Activated B cell treated with CpG ODN at 0.5 μM for 24 hours (primary cell): ENCODE measurements at regions not wholly inside any gene's neighbourhood (a gene's known extent, or its start where the extent isn't known, plus 50 kb on each side); places are given as distances from the start of the nearest gene placed in this dataset.

ENCODE experiments used
- ATAC-seq: fragments of 200-7000 bp; cut with Tn5 transposase; one replicate; pipeline ENCODE4 v1.10.0; 2021; ENCODE audit warnings: low read depth, mild to moderate bottlenecking, moderate library complexity
- CTCF ChIA-PET: fragments of 350-600 bp; sonication (Branson Sonifier 250); formaldehyde crosslinking; loops from one replicate; lab custom pipeline; 2021; ENCODE audit warnings: antibody characterized with exemption; lab: Charles Lee
- POLR2A ChIA-PET: fragments of 350-600 bp; sonication (Branson Sonifier 250); formaldehyde crosslinking; loops from one replicate; lab custom pipeline; 2021; ENCODE audit warnings: antibody characterized with exemption; lab: Charles Lee
- DNase-seq: peaks from one replicate; pipeline ENCODE4 v3.0.0; 2022
- H3K27ac Mint-ChIP-seq: one replicate; pipeline ENCODE4 v1.8.0; 2020; ENCODE audit warnings: mixed read lengths
- H3K27me3 Mint-ChIP-seq: one replicate; pipeline ENCODE4 v1.8.0; 2021; ENCODE audit warnings: mixed read lengths
- H3K36me3 Mint-ChIP-seq: one replicate; pipeline ENCODE4 v1.8.0; 2021; ENCODE audit warnings: low read depth, mixed read lengths
- H3K4me1 Mint-ChIP-seq: one replicate; pipeline ENCODE4 v1.8.0; 2021; ENCODE audit warnings: mixed read lengths
- H3K4me3 Mint-ChIP-seq: one replicate; pipeline ENCODE4 v1.8.0; 2020; ENCODE audit warnings: mild to moderate bottlenecking, mixed read lengths
- H3K9me3 Mint-ChIP-seq: one replicate; pipeline ENCODE4 v1.8.0; 2020; ENCODE audit warnings: mixed read lengths
- intact Hi-C: fragments of 100-400 bp; cut with micrococcal nuclease; formaldehyde crosslinking; loops from one replicate; pipeline ENCODE4 v1.15.1; 2024
- TF ChIP-seq, protein P1 (sequence below): fragments of 200-600 bp; IDR thresholded peaks from one replicate; pipeline ENCODE4 v1.8.0; 2022; ENCODE audit warnings: antibody characterized with exemption, mild to moderate bottlenecking

DNA sequence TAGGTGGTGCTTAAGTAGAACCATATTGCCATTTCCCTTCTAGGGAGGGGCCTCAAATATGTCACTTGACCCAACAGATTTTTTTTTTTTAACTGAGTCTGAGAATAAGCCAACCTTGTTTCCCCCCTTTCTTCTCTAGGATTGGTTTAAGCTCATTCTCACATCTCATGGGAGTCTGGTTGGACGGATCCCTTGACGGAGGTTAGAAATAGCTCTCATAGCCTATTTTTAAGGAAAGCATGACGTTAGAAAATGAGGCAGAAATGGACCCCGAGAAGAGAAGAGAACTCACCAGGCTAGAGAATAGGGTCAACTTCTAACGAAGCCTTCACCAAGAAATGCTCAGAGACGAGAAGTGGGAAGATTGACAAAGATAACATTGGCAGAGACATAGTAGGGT lies 95.1 kb upstream of the ZFHX3 start:
- no peak for ATAC-seq
- intact Hi-C loops: no loop called here
- no peaks in the 10 kb centered on the region for H3K4me1 Mint-ChIP-seq
- TF ChIP-seq, protein P1, sequence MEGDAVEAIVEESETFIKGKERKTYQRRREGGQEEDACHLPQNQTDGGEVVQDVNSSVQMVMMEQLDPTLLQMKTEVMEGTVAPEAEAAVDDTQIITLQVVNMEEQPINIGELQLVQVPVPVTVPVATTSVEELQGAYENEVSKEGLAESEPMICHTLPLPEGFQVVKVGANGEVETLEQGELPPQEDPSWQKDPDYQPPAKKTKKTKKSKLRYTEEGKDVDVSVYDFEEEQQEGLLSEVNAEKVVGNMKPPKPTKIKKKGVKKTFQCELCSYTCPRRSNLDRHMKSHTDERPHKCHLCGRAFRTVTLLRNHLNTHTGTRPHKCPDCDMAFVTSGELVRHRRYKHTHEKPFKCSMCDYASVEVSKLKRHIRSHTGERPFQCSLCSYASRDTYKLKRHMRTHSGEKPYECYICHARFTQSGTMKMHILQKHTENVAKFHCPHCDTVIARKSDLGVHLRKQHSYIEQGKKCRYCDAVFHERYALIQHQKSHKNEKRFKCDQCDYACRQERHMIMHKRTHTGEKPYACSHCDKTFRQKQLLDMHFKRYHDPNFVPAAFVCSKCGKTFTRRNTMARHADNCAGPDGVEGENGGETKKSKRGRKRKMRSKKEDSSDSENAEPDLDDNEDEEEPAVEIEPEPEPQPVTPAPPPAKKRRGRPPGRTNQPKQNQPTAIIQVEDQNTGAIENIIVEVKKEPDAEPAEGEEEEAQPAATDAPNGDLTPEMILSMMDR: no peak
- no peak for DNase-seq
- peaks cover 3% of the 10 kb centered on the region for H3K27me3 Mint-ChIP-seq
- H3K4me3 Mint-ChIP-seq: no peak overlapping the region
- no peaks in the 10 kb centered on the region for H3K9me3 Mint-ChIP-seq
- CTCF ChIA-PET: no interaction called here
- POLR2A ChIA-PET: no interaction called here
- H3K27ac Mint-ChIP-seq: no peak overlapping the region
- no peaks in the 10 kb centered on the region for H3K36me3 Mint-ChIP-seq

DNA sequence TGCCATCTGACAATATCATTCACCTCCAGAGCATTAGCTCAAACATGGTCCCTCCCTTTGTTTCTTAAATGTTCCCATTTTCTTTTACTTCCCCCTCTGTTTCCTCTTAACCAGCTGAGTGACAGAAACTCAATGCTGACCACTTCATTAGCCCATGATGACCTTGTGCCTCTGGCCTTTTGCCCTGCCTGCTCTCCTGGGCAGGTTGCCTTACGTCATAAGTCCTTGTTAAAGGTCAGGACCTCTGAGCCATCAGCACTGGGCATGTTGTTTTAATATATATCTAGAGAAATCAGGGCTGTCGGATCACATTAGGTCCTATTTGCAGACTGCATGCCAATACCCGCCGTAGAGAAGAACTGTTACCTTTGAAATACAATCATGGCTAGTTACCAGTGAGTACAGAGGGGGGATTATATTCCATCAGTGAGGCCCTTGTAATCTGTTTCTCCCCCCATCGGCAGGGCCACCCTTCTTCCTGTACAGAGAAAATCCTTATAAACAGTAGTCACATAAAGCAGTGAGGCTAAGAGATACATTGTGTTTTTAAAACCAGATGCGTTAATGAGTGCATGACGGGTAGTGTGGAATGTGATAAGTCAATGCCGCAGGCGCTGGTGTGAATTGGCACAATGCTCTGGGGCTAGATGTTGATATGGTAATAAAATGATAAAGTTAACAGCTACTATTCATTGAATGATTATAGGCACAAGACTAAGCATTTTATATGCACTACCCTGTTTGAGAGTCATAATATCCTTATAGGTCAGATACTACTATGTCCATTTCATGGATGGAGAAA lies 94.3 kb upstream of the ZFHX3 start:
- H3K27me3 Mint-ChIP-seq: peaks cover 3% of the 10 kb centered on the region
- H3K4me3 Mint-ChIP-seq: no peak overlapping the region
- no peak overlapping the region for H3K27ac Mint-ChIP-seq
- DNase-seq: no peak
- H3K9me3 Mint-ChIP-seq: no peaks in the 10 kb centered on the region
- no peak for ATAC-seq
- CTCF ChIA-PET: no interaction called here
- H3K4me1 Mint-ChIP-seq: no peaks in the 10 kb centered on the region
- no peaks in the 10 kb centered on the region for H3K36me3 Mint-ChIP-seq
- intact Hi-C loops: no loop called here
- TF ChIP-seq, protein P1: no peak
- POLR2A ChIA-PET: no interaction called here

DNA sequence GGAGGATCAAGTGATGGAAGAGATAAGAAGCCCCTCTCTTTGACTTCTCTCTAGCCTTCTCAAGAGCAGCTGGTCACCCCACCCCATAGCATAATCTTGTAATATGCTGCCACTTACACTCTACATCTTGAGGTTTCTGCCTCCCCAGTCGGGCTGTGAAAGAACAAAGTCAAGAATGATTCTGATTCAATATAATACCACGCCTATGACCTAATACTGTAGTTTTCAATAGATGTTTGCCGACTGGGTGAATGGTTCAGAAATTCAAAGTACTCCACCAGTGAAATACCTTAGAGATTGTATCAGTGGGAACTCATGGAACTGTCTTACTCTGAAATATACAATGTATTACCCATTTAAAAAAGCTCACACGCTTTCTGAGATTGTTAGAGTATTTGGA lies 93.0 kb upstream of the ZFHX3 start:
- peaks cover 1% of the 10 kb centered on the region for H3K27me3 Mint-ChIP-seq
- no peak for DNase-seq
- CTCF ChIA-PET: no interaction called here

DNA sequence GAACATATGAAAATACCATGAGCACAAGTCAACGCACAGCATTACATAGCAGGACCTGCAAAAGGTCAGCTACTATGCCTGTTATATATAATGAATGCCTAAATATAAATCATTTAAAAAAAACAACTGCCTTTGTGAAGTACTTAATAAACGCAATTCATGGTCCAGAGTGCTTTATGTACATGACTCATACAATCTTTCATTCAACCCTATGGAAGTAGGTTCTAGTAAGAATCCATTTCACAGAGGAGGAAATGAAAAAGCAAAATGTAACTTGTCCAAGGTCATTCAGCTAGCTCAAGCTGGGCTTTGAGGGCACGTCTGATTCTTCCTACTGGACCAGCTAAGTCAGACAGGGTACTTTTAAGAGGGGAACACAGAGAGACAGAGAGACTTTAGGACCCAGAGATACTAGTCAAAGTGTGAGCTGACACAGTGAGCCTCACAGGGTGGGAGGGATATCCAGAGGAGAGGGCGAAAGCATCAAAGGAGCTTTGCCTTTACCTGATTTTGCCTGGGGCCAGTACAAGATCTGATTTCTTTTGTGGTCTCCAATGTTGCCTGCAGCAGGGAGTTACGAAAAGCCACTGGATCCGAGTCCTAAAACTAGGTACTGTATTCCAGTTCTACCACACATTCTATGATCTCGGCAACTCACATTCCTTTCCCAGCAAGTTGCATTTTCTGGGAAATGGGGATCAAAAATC lies 83.4 kb upstream of the ZFHX3 start:
- CTCF ChIA-PET: no interaction called here
- H3K9me3 Mint-ChIP-seq: no peaks in the 10 kb centered on the region
- TF ChIP-seq, protein P1: no peak
- H3K27ac Mint-ChIP-seq: no peak overlapping the region
- DNase-seq (no peak), ATAC-seq (no peak)
- intact Hi-C loops: no loop called here
- no peaks in the 10 kb centered on the region for H3K4me1 Mint-ChIP-seq
- POLR2A ChIA-PET: no interaction called here
- peaks cover 2% of the 10 kb centered on the region for H3K27me3 Mint-ChIP-seq
- no peak overlapping the region for H3K4me3 Mint-ChIP-seq
- H3K36me3 Mint-ChIP-seq: no peaks in the 10 kb centered on the region

More for the DNA sequence above, 93.0 kb upstream of the ZFHX3 start:
- no peak for ATAC-seq
- H3K9me3 Mint-ChIP-seq: no peaks in the 10 kb centered on the region
- H3K36me3 Mint-ChIP-seq: no peaks in the 10 kb centered on the region
- intact Hi-C loops: no loop called here
- POLR2A ChIA-PET: no interaction called here
- H3K4me3 Mint-ChIP-seq: no peak overlapping the region
- TF ChIP-seq, protein P1: no peak
- no peak overlapping the region for H3K27ac Mint-ChIP-seq
- no peaks in the 10 kb centered on the region for H3K4me1 Mint-ChIP-seq

DNA sequence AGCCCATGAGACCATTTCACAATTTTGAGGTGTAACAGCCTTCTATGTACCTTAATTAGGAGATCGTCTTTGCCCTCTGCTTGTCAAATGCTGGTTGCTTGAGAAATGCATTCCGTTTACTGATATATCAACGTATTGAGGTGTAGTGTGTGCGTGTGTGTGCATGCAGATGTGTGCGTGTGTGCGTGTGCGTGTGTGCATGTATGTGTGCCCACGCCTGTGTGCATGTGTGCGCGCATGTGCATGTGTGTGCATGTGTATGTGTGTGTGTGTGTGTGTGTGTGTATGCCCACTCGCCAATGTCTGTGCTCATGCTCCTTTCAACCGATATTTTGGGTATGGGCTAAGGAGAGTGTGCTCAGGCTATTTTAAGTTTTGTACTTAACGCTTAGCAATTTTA lies 81.5 kb upstream of the ZFHX3 start:
- ATAC-seq (no peak), DNase-seq (no peak)
- H3K27ac Mint-ChIP-seq: no peak overlapping the region
- TF ChIP-seq, protein P1: no peak
- H3K4me3 Mint-ChIP-seq: no peak overlapping the region
- ChIA-PET POLR2A (no interaction called here), CTCF (no interaction called here)
- intact Hi-C loops: no loop called here
- H3K36me3 Mint-ChIP-seq: no peaks in the 10 kb centered on the region
- H3K27me3 Mint-ChIP-seq: peaks cover 5% of the 10 kb centered on the region
- H3K9me3 Mint-ChIP-seq: no peaks in the 10 kb centered on the region
- H3K4me1 Mint-ChIP-seq: no peaks in the 10 kb centered on the region
